Stimulated activated memory B cell treated with anti-CD40 and anti-IgM and Interleukin-4, amounts not matched to agents 10 μg/mL and 1 μg/mL and 100 μg/mL, for 72 hours (primary cell): ENCODE measurements at regions not wholly inside any gene's neighbourhood (a gene's known extent, or its start where the extent isn't known, plus 50 kb on each side); places are given as distances from the start of the nearest gene placed in this dataset.

Source experiments
- ATAC-seq: fragments of 150-1000 bp; cut with Tn5 transposase; 2 replicates; pipeline ENCODE4 v1.10.0; 2021
- H3K27ac Mint-ChIP-seq: one replicate; pipeline ENCODE4 v1.8.0; 2022; ENCODE audit warnings: mild to moderate bottlenecking, mixed read lengths
- H3K27me3 Mint-ChIP-seq: one replicate; pipeline ENCODE4 v1.8.0; 2022; ENCODE audit warnings: mixed read lengths
- H3K36me3 Mint-ChIP-seq: one replicate; pipeline ENCODE4 v1.8.0; 2022; ENCODE audit warnings: mixed read lengths
- H3K4me1 Mint-ChIP-seq: one replicate; pipeline ENCODE4 v1.8.0; 2022; ENCODE audit warnings: mixed read lengths
- H3K4me3 Mint-ChIP-seq: one replicate; pipeline ENCODE4 v1.8.0; 2022; ENCODE audit warnings: mild to moderate bottlenecking, moderate library complexity, mixed read lengths
- H3K9me3 Mint-ChIP-seq: one replicate; pipeline ENCODE4 v1.8.0; 2022; ENCODE audit warnings: mixed read lengths

DNA sequence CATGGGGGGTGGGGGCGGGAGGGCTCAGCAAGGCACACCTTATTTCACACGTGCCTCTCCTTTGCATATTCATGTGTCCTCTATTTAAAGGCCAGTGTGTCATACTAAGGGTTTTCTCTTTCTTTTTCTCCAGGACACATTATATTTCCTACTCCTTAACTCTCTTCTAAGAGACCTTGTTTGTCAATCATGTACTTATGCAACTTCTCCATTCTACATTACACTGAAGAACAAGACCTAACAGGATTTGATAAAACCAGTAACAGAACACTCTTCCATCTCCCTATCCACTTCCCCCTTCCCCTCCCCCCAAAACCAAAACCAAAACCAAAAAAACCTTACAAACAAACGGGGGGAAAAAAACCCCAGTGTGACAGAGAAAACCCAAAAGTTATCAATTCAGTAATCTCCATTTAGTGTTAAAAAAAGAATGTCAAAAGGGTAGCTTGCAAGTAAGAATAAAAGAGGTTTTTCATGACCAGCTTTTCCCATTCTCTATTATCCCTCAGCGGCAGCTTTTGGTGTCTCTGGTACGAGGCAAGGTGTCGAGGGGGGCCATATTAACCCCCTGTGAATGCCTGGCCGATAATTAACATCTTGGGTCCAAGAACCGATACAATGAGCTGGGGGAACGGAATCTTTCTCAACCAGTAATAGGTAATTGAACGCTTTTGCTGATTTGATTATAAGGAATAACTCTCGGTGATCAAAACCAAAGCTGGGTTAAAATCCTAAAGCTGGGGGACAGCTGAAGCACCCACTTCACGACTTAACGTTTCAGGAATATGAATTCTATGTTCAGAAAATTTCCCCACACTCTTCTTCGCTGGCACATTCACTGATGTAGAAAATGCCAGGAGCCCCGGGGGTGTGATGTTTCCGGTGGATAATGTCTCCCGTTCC, 191.0 kb upstream of the TCF4 start:
- Mint-ChIP-seq H3K9me3 (no peaks in the 10 kb centered on the region), H3K36me3 (no peaks in the 10 kb centered on the region), H3K27ac (peak overlapping the region; percentile 54), H3K4me1 (peaks cover 23% of the 10 kb centered on the region), H3K4me3 (peak overlapping the region; percentile 71), H3K27me3 (no peaks in the 10 kb centered on the region)
- peak; percentile 28 for ATAC-seq

GRCh38 chr18:55777666-55778304, 189.8 kb upstream of the TCF4 start:
- Mint-ChIP-seq H3K4me3 (no peak overlapping the region), H3K27me3 (no peaks in the 10 kb centered on the region), H3K36me3 (no peaks in the 10 kb centered on the region), H3K9me3 (no peaks in the 10 kb centered on the region), H3K27ac (no peak overlapping the region), H3K4me1 (peaks cover 23% of the 10 kb centered on the region)
- ATAC-seq: no peak

GRCh38 chr18:55775972-55776371, 188.0 kb upstream of the TCF4 start:
- no peak overlapping the region for H3K27ac Mint-ChIP-seq

DNA sequence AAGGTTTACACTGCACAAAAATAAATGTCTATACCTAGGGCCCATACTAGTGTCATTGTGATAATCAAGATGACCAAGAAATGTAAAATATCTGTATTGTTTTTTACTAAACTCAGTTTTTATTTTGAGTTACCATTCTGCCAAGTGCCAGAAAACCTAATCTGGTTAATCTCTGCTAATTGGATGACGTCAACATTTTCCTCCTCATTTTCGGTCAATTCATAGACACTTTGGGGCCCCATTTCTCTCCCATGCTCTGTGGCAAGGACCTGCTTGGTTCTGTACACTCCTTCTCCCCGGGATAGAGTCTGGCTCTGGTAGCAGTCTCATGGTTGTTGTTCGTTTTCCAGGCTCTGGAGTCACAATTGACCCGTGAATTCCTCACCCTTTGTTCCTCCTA, 186.5 kb upstream of the TCF4 start:
- Mint-ChIP-seq H3K27me3 (no peaks in the 10 kb centered on the region), H3K4me1 (peaks cover 11% of the 10 kb centered on the region), H3K27ac (no peak overlapping the region), H3K36me3 (no peaks in the 10 kb centered on the region), H3K9me3 (no peaks in the 10 kb centered on the region), H3K4me3 (no peak overlapping the region)
- ATAC-seq: no peak

More at GRCh38 chr18:55775972-55776371, 188.0 kb upstream of the TCF4 start:
- Mint-ChIP-seq H3K9me3 (no peaks in the 10 kb centered on the region), H3K4me3 (no peak overlapping the region), H3K4me1 (peaks cover 21% of the 10 kb centered on the region), H3K27me3 (no peaks in the 10 kb centered on the region), H3K36me3 (no peaks in the 10 kb centered on the region)
- no peak for ATAC-seq

DNA sequence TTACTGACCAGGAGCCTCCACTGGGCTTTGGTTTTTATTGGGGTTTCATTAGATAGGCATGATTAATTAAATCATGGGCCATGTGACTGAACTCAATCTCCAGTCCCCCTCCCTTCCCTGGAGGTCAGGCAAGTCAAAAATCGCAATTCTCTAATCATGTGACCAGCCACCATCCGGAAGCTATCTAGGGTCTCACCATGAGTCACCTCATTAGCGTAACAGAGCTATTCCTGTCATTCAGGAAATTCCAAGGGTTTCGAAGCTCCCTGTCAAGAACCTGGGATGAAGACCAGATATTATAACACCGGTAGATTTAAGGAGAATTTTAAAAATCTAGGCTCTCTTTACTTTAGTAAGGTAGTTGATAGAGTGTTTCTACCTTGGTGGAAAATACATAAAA, 180.3 kb upstream of the TCF4 start:
- no peak for ATAC-seq
- Mint-ChIP-seq H3K4me1 (peaks cover 5% of the 10 kb centered on the region), H3K36me3 (no peaks in the 10 kb centered on the region), H3K4me3 (no peak overlapping the region), H3K27me3 (no peaks in the 10 kb centered on the region), H3K27ac (no peak overlapping the region), H3K9me3 (no peaks in the 10 kb centered on the region)

DNA sequence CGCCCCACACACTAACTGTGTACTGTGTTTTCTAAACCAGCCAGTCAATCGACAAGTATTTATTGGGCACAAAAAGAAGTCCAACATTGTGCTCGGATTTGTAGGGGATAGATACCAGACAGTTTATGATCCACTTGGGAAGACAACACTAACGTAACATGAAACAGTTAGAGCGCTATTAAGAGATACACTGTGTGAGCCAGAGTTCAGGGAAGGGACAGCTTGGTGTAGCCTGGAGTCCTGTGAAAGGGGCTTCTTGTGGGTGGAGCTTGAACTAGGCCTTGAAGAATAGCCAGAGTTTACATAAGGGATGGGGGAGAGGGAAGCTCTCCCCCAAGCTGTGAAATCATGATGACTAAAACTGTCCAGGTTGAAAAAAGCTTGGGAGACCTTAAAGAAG, 176.4 kb upstream of the TCF4 start:
- Mint-ChIP-seq H3K27ac (no peak overlapping the region), H3K9me3 (no peaks in the 10 kb centered on the region), H3K27me3 (no peaks in the 10 kb centered on the region), H3K36me3 (no peaks in the 10 kb centered on the region), H3K4me1 (peaks cover 6% of the 10 kb centered on the region), H3K4me3 (no peak overlapping the region)
- ATAC-seq: no peak

- H3K27me3 Mint-ChIP-seq: no peaks in the 10 kb centered on the region
- ATAC-seq: no peak
- H3K9me3 Mint-ChIP-seq: no peaks in the 10 kb centered on the region
- H3K36me3 Mint-ChIP-seq: no peaks in the 10 kb centered on the region
- no peak overlapping the region for H3K27ac Mint-ChIP-seq
- no peak overlapping the region for H3K4me3 Mint-ChIP-seq
- H3K4me1 Mint-ChIP-seq: peaks cover 6% of the 10 kb centered on the region
Observed at GRCh38 chr18:55763805-55764204, 175.8 kb upstream of the TCF4 start.

GRCh38 chr18:55763298-55763697, 175.3 kb upstream of the TCF4 start:
- Mint-ChIP-seq H3K9me3 (no peaks in the 10 kb centered on the region), H3K27me3 (no peaks in the 10 kb centered on the region), H3K36me3 (no peaks in the 10 kb centered on the region), H3K4me1 (peaks cover 6% of the 10 kb centered on the region), H3K4me3 (no peak overlapping the region), H3K27ac (no peak overlapping the region)
- ATAC-seq: no peak

- no peaks in the 10 kb centered on the region for H3K27me3 Mint-ChIP-seq
- no peak overlapping the region for H3K4me3 Mint-ChIP-seq
- ATAC-seq: no peak
- no peaks in the 10 kb centered on the region for H3K9me3 Mint-ChIP-seq
- H3K36me3 Mint-ChIP-seq: no peaks in the 10 kb centered on the region
- no peak overlapping the region for H3K27ac Mint-ChIP-seq
- peaks cover 6% of the 10 kb centered on the region for H3K4me1 Mint-ChIP-seq
Observed at GRCh38 chr18:55762424-55762823, 174.4 kb upstream of the TCF4 start.

DNA sequence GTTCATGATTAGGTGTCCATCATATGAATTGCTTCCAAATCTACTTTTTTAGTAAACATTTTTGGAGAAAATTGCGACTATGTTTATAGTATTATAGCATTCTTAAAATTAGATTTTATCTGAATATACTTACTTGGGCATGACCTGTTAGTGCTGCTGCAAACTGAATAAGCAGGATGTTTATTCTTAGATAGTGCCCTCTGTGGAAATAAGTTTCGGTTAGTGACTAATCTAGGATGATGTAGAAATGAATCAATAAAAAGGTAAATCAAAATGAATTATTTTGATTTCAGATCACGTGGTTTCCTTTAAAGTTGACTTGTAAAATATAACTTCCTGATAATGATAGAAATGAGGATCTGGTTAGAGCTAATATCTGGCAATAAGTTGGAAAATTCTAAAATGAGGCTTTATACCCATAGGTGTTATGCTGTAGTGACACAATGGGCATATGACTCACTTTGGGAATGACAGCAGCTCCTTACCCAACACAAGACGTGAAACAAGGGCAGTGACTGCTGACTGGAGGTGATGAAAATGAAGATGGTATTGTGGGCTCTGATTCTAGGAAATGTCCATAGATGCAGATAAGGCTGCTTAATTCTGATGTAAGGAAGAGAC, 165.8 kb upstream of the TCF4 start:
- no peak for ATAC-seq
- no peaks in the 10 kb centered on the region for H3K4me1 Mint-ChIP-seq
- H3K27me3 Mint-ChIP-seq: no peaks in the 10 kb centered on the region
- H3K36me3 Mint-ChIP-seq: no peaks in the 10 kb centered on the region
- H3K27ac Mint-ChIP-seq: no peak overlapping the region
- no peaks in the 10 kb centered on the region for H3K9me3 Mint-ChIP-seq
- H3K4me3 Mint-ChIP-seq: no peak overlapping the region

DNA sequence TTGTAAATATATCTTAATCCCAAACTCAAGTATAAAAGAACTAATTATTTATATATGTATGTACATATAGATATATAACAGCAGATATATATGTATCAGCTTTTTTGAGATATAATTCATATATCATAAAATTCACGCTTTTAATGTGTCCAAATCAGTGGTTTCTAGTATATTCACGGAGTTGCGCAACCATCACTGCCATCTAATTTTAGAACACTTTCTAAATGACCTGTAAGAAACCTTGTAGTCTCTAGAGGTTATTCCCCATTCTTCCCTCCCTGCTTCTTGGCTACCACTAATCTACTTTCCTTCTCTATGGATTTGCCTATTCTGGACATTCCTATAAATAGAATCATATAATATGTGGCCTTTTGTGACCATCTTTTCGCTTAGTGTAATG, 163.5 kb upstream of the TCF4 start:
- H3K9me3 Mint-ChIP-seq: no peaks in the 10 kb centered on the region
- ATAC-seq: no peak
- H3K4me3 Mint-ChIP-seq: no peak overlapping the region
- no peak overlapping the region for H3K27ac Mint-ChIP-seq
- no peaks in the 10 kb centered on the region for H3K4me1 Mint-ChIP-seq
- no peaks in the 10 kb centered on the region for H3K27me3 Mint-ChIP-seq
- H3K36me3 Mint-ChIP-seq: no peaks in the 10 kb centered on the region

DNA sequence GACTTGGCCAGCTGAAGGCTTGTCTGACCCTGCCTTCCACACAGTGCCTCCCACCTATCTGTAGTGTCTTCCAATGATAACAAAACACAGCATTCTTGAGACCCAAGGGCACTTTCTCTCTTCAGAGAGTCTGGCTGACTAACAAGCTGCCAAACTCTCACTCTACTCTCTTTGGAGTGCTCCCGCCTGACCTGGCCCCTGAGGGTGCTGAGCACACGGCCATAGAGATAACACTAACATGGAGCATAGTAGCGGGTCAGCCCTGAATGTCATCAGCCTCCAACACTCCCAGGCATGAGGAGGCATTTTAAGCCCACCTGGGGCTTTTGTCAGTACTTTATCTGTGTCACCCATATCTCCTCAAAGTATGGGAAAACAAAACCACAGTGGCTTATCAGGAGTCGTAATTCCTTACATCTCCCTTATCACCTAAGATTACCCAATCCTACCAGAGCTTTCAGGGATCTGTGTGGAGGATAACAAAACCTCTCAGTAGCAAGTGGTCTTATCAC, 160.3 kb upstream of the TCF4 start:
- Mint-ChIP-seq H3K4me1 (no peaks in the 10 kb centered on the region), H3K27ac (no peak overlapping the region), H3K9me3 (no peaks in the 10 kb centered on the region), H3K27me3 (no peaks in the 10 kb centered on the region), H3K4me3 (no peak overlapping the region), H3K36me3 (no peaks in the 10 kb centered on the region)
- no peak for ATAC-seq

DNA sequence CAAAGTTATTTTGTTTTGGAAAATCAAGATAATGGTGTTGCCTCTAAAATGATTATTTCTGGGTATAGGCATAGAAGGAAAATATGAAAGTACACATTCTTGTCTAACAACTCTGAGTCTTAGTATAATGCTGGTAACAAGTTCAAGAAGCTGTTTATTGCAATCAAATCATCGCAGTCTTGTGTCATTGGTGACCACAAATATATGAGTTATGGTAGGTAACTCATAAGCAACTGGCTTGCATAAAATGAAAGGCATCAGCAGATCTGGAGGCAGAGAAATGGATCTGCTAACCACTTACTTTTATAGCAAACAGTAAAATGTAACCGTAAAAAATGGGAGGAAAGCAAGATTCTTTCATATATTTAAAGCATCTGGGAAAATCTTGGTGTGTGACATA, 156.2 kb upstream of the TCF4 start:
- no peaks in the 10 kb centered on the region for H3K4me1 Mint-ChIP-seq
- H3K9me3 Mint-ChIP-seq: no peaks in the 10 kb centered on the region
- ATAC-seq: no peak
- no peak overlapping the region for H3K27ac Mint-ChIP-seq
- no peaks in the 10 kb centered on the region for H3K36me3 Mint-ChIP-seq
- H3K4me3 Mint-ChIP-seq: no peak overlapping the region
- H3K27me3 Mint-ChIP-seq: no peaks in the 10 kb centered on the region

DNA sequence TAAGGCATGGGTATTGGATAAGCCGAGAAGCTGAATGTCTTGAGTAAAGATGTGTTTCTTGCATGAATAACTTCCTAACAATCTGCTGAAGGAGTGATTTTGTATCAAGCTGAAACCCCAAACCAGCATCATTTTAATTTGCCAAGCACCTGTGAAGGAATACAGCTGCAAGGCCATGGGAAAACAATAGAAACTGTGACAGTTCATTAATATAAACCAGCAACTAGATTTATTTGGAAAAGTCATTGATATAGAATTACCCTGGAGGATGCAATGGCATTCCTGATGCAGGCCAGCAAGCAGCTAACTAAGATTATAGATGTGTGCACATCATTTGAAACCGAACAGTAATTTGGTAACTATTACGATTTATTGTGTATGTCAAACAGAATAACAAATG, 155.7 kb upstream of the TCF4 start:
- Mint-ChIP-seq H3K4me3 (no peak overlapping the region), H3K4me1 (no peaks in the 10 kb centered on the region), H3K27ac (no peak overlapping the region), H3K36me3 (no peaks in the 10 kb centered on the region), H3K9me3 (no peaks in the 10 kb centered on the region), H3K27me3 (no peaks in the 10 kb centered on the region)
- no peak for ATAC-seq

DNA sequence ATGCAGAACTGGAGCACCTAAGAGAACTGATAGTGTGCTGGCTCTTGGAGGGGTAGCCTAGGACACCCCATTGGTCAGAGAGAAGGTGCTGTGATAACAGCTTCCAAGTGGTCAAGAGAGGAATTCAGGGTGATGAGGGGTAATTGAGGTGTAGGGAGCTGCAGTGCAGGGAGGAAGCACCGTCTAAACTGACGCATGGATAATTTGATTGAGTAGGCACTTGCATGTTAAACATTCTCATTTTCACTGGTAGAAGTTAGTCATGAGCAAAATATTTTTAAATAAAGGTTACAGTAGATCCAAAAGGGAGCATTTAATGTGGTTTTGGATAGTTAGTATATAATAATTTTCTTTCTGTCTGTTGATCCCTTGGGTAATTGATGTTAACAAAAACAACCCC, 155.1 kb upstream of the TCF4 start:
- no peaks in the 10 kb centered on the region for H3K27me3 Mint-ChIP-seq
- no peak for ATAC-seq
- no peak overlapping the region for H3K27ac Mint-ChIP-seq
- H3K9me3 Mint-ChIP-seq: no peaks in the 10 kb centered on the region
- no peak overlapping the region for H3K4me3 Mint-ChIP-seq
- H3K4me1 Mint-ChIP-seq: no peaks in the 10 kb centered on the region
- no peaks in the 10 kb centered on the region for H3K36me3 Mint-ChIP-seq
